ENCODE measurements at regions not wholly inside any gene's neighbourhood (a gene's known extent, or its start where the extent isn't known, plus 50 kb on each side); places are given as distances from the start of the nearest gene placed in this dataset.

- Histone ChIP-seq H3K27me3 (no peaks in the 10 kb centered on the region), H3K4me3 (no peak overlapping the region), H3K36me3 (no peaks in the 10 kb centered on the region), H3K27ac (no peak overlapping the region), H3K9me3 (no peaks in the 10 kb centered on the region), H3K4me1 (no peaks in the 10 kb centered on the region)
- DNase-seq, result no peak
- intact Hi-C loops (cut with DNase I; ENCODE audit: low total_unique reads), result no loop called here
- TF ChIP-seq CTCF (IDR thresholded peaks at IDR 0.05), result no peak
Observed at GRCh38 chr11:127656116-127656836, 655.7 kb upstream of the KIRREL3 start.

GRCh38 chr11:127653076-127653475, 652.5 kb upstream of the KIRREL3 start:
- intact Hi-C loops (cut with DNase I; ENCODE audit: low total_unique reads), result no loop called here
- H3K36me3 ChIP-seq, result no peaks in the 10 kb centered on the region
- no peak for DNase-seq
- H3K4me3 ChIP-seq, result no peak overlapping the region
- no peak for TF ChIP-seq CTCF (IDR thresholded peaks at IDR 0.05)
- H3K9me3 ChIP-seq, result no peaks in the 10 kb centered on the region
- H3K27me3 ChIP-seq, result no peaks in the 10 kb centered on the region
- no peaks in the 10 kb centered on the region for H3K4me1 ChIP-seq
- H3K27ac ChIP-seq, result no peak overlapping the region

GRCh38 chr11:127651888-127652221, 651.3 kb upstream of the KIRREL3 start:
- TF ChIP-seq CTCF (IDR thresholded peaks at IDR 0.05), result no peak
- Histone ChIP-seq H3K36me3 (no peaks in the 10 kb centered on the region), H3K27ac (no peak overlapping the region), H3K9me3 (no peaks in the 10 kb centered on the region), H3K4me3 (no peak overlapping the region), H3K4me1 (no peaks in the 10 kb centered on the region), H3K27me3 (no peaks in the 10 kb centered on the region)
- no peak for DNase-seq
- intact Hi-C loops (cut with DNase I; ENCODE audit: low total_unique reads), result no loop called here

GRCh38 chr11:127651175-127651887, 650.8 kb upstream of the KIRREL3 start:
- no peaks in the 10 kb centered on the region for H3K9me3 ChIP-seq
- no peaks in the 10 kb centered on the region for H3K27me3 ChIP-seq
- H3K36me3 ChIP-seq, result no peaks in the 10 kb centered on the region
- no peaks in the 10 kb centered on the region for H3K4me1 ChIP-seq
- no peak for DNase-seq
- intact Hi-C loops (cut with DNase I; ENCODE audit: low total_unique reads), result no loop called here
- no peak for TF ChIP-seq CTCF (IDR thresholded peaks at IDR 0.05)
- no peak overlapping the region for H3K27ac ChIP-seq
- H3K4me3 ChIP-seq, result no peak overlapping the region

GRCh38 chr11:127649958-127650357, 649.4 kb upstream of the KIRREL3 start:
- Histone ChIP-seq H3K4me1 (no peaks in the 10 kb centered on the region), H3K9me3 (no peaks in the 10 kb centered on the region), H3K27me3 (no peaks in the 10 kb centered on the region), H3K4me3 (no peak overlapping the region), H3K27ac (no peak overlapping the region), H3K36me3 (no peaks in the 10 kb centered on the region)
- no peak for TF ChIP-seq CTCF (IDR thresholded peaks at IDR 0.05)
- intact Hi-C loops (cut with DNase I; ENCODE audit: low total_unique reads), result no loop called here
- no peak for DNase-seq

All from tibial artery (tissue), 4 donors.